GM23338 (cell line): ENCODE measurements at regions not wholly inside any gene's neighbourhood (a gene's known extent, or its start where the extent isn't known, plus 50 kb on each side); places are given as distances from the start of the nearest gene placed in this dataset.

Experiments
- ATAC-seq: fragments of 200-7000 bp; cut with Tn5 transposase; 3 replicates; pipeline ENCODE4 v1.9.1; 2020
- DNase-seq: peaks from one replicate; pipeline ENCODE4 v3.0.0-alpha.2; 2015; ENCODE audit warnings: low spot score
- H2AFZ ChIP-seq: fragments of 200-600 bp; sonication (generic); 2 replicates; pipeline ENCODE4 v1.8.0; 2016; ENCODE audit warnings: antibody characterized with exemption, mild to moderate bottlenecking, moderate library complexity
- H3F3A ChIP-seq: fragments of 200-600 bp; sonication (generic); replicated peaks from 2 replicates; pipeline ENCODE4 v1.8.0; 2017; ENCODE audit warnings: antibody characterized with exemption, mixed run types, low read depth
- H3K27ac ChIP-seq: fragments of 200-600 bp; sonication (generic); 2 replicates; pipeline ENCODE4 v1.6.1; 2016; ENCODE audit warnings: low read depth
- H3K27me3 ChIP-seq: fragments of 200-600 bp; sonication (generic); 2 replicates; pipeline ENCODE4 v1.8.0; 2016; ENCODE audit warnings: mild to moderate bottlenecking, mixed run types, moderate library complexity; ENCODE audit not compliant: insufficient read depth
- H3K36me3 ChIP-seq: fragments of 200-600 bp; sonication (generic); 2 replicates; pipeline ENCODE4 v1.8.0; 2016; ENCODE audit warnings: mild to moderate bottlenecking; ENCODE audit not compliant: insufficient read depth
- H3K4me1 ChIP-seq: fragments of 200-600 bp; sonication (generic); 2 replicates; pipeline ENCODE4 v1.8.0; 2016; ENCODE audit warnings: mild to moderate bottlenecking, moderate library complexity; ENCODE audit not compliant: insufficient read depth
- H3K4me2 ChIP-seq: fragments of 200-600 bp; sonication (generic); 2 replicates; pipeline ENCODE4 v1.7.1; 2017; ENCODE audit warnings: mixed run types
- H3K4me3 ChIP-seq: fragments of 200-600 bp; sonication (generic); 2 replicates; pipeline ENCODE4 v1.6.1; 2016; ENCODE audit warnings: mixed run types
- H3K79me2 ChIP-seq: fragments of 200-600 bp; sonication (generic); replicated peaks from 2 replicates; pipeline ENCODE4 v1.8.0; 2017; ENCODE audit warnings: mild to moderate bottlenecking; ENCODE audit not compliant: insufficient read depth
- H3K9me2 ChIP-seq: fragments of 200-600 bp; sonication (generic); 2 replicates; pipeline ENCODE4 v1.8.0; 2017; ENCODE audit not compliant: insufficient read depth
- H4K20me1 ChIP-seq: fragments of 200-600 bp; sonication (generic); replicated peaks from 2 replicates; pipeline ENCODE4 v1.8.0; 2017; ENCODE audit warnings: mild to moderate bottlenecking; ENCODE audit not compliant: insufficient read depth
- H3K27ac Mint-ChIP-seq: 2 replicates; pipeline ENCODE4 v1.8.0; 2020; ENCODE audit warnings: inconsistent platforms, mild to moderate bottlenecking, moderate library complexity, mixed read lengths
- H3K27me3 Mint-ChIP-seq: 3 replicates; pipeline ENCODE4 v1.8.0; 2022; ENCODE audit warnings: low read depth, mild to moderate bottlenecking, moderate library complexity, mixed read lengths, inconsistent platforms; ENCODE audit not compliant: insufficient read depth, poor library complexity
- H3K36me3 Mint-ChIP-seq: 3 replicates; pipeline ENCODE4 v1.8.0; 2021; ENCODE audit warnings: low read depth, mild to moderate bottlenecking, inconsistent platforms, moderate library complexity, mixed read lengths
- H3K4me1 Mint-ChIP-seq: 3 replicates; pipeline ENCODE4 v1.8.0; 2020; ENCODE audit warnings: mild to moderate bottlenecking, inconsistent platforms, mixed read lengths
- H3K4me3 Mint-ChIP-seq: 3 replicates; pipeline ENCODE4 v1.8.0; 2021; ENCODE audit warnings: moderate library complexity, mild to moderate bottlenecking, inconsistent platforms, mixed read lengths
- H3K9me3 Mint-ChIP-seq: 3 replicates; pipeline ENCODE4 v1.8.0; 2020; ENCODE audit warnings: moderate library complexity, mild to moderate bottlenecking, inconsistent platforms, mixed read lengths
- CREB1 ChIP-seq: fragments of 250-450 bp; sonication (Bioruptor Pico); IDR thresholded peaks from 2 replicates; pipeline ENCODE4 v1.5.0; 2020; ENCODE audit warnings: low read depth, mild to moderate bottlenecking, moderate library complexity
- EZH2 ChIP-seq: fragments of 200-600 bp; sonication (generic); IDR thresholded peaks from one replicate; pipeline ENCODE4 v1.8.0; 2017; ENCODE audit warnings: antibody characterized with exemption, mild to moderate bottlenecking, low read depth; ENCODE audit not compliant: unreplicated experiment
- EZH2phosphoT487 ChIP-seq: fragments of 200-600 bp; sonication (generic); IDR thresholded peaks from one replicate; pipeline ENCODE4 v1.8.1; 2018; ENCODE audit warnings: antibody characterized with exemption; ENCODE audit not compliant: unreplicated experiment
- JUNB ChIP-seq: IDR thresholded peaks from one replicate; pipeline ENCODE4 v1.6.1; 2016; ENCODE audit warnings: antibody characterized with exemption; ENCODE audit not compliant: unreplicated experiment
- NANOG ChIP-seq: IDR thresholded peaks from 2 replicates; pipeline ENCODE4 v1.6.1; 2016; ENCODE audit warnings: antibody characterized with exemption, borderline replicate concordance
- POLR2AphosphoS5 ChIP-seq: IDR thresholded peaks from 2 replicates; pipeline ENCODE4 v1.6.1; 2016; ENCODE audit warnings: antibody characterized with exemption, low read depth
- STAT1 ChIP-seq: IDR thresholded peaks from one replicate; pipeline ENCODE4 v1.6.1; 2016; ENCODE audit warnings: antibody characterized with exemption; ENCODE audit not compliant: unreplicated experiment
- ZNF114 ChIP-seq: fragments of 250-450 bp; sonication (Bioruptor Pico); IDR thresholded peaks from 2 replicates; pipeline ENCODE4 v1.5.0; 2020; ENCODE audit warnings: mild to moderate bottlenecking, moderate library complexity
- ZNF331 ChIP-seq: fragments of 250-450 bp; sonication (Bioruptor Pico); IDR thresholded peaks from 2 replicates; pipeline ENCODE4 v1.5.0; 2020; ENCODE audit warnings: low read depth, mild to moderate bottlenecking, moderate library complexity
- TF ChIP-seq, protein P1 (sequence below), 2 experiments: fragments of 200-600 bp in 1 of 2; sonication (generic) in 1 of 2; conservative IDR thresholded peaks; 2 replicates each; pipeline versions ENCODE4 v1.5.1 to v1.6.1; 2016 to 2017; ENCODE audit warnings: antibody characterized with exemption in 2 of 2, low read depth in 2 of 2, mild to moderate bottlenecking in 2 of 2, moderate library complexity in 1 of 2
- TF ChIP-seq, protein P2 (sequence below): IDR thresholded peaks from 2 replicates; pipeline ENCODE4 v1.6.1; 2016; ENCODE audit warnings: antibody characterized with exemption
- TF ChIP-seq, protein P3 (sequence below): IDR thresholded peaks from one replicate; pipeline ENCODE4 v1.6.1; 2018; ENCODE audit warnings: antibody characterized with exemption; ENCODE audit not compliant: unreplicated experiment

DNA sequence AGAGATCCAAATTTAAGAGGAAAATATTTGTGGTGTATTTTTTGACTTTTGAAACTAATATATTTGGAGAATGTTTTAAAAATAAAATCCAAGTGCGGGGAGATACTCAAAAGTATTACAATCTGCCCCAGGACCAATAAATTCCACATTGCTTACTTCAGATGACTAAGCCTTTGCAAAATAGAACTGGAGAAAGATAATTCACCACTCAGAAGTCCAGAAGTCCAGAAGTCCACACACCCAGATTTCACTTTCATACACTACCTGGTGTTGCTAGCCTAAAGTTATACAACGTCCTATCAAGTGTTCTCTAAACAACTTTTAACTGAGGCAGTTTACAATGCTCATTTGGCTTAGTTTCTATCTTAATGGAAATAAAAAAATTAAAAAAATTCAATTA is 487.0 kb upstream of the SEMA3D start (continued):
- TF ChIP-seq, protein P1, sequence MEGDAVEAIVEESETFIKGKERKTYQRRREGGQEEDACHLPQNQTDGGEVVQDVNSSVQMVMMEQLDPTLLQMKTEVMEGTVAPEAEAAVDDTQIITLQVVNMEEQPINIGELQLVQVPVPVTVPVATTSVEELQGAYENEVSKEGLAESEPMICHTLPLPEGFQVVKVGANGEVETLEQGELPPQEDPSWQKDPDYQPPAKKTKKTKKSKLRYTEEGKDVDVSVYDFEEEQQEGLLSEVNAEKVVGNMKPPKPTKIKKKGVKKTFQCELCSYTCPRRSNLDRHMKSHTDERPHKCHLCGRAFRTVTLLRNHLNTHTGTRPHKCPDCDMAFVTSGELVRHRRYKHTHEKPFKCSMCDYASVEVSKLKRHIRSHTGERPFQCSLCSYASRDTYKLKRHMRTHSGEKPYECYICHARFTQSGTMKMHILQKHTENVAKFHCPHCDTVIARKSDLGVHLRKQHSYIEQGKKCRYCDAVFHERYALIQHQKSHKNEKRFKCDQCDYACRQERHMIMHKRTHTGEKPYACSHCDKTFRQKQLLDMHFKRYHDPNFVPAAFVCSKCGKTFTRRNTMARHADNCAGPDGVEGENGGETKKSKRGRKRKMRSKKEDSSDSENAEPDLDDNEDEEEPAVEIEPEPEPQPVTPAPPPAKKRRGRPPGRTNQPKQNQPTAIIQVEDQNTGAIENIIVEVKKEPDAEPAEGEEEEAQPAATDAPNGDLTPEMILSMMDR (conservative IDR thresholded peaks at IDR 0.05; ENCODE audit: low read depth in 2 of 2): no peak
- no peak for TF ChIP-seq NANOG

DNA sequence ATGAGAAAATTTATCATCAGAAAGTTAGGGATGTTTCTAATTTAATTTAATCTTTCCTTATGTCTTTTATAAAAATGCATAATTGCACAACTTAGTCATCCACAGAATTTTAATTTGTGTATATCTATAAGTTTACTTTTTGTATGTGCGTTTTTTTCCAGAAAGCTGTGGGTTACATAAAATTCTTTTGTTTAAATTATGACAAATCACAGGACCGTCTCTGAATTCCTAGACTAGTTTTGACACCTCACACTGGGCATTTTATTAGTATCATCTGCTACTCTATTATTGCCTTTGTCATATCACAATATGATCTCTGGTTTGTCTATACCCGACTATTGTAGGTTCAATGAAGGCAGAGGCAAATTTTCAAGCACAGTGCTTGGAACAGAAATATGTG is 482.4 kb upstream of the SEMA3D start:
- no peaks in the 10 kb centered on the region for H3K36me3 ChIP-seq
- no peak overlapping the region for H3K27ac ChIP-seq
- H3K36me3 Mint-ChIP-seq: no peaks in the 10 kb centered on the region
- TF ChIP-seq, protein P1 (conservative IDR thresholded peaks at IDR 0.05; ENCODE audit: low read depth in 2 of 2): no peak
- no peak for TF ChIP-seq CREB1 (CRISPR knock-in tag)
- TF ChIP-seq, protein P2, sequence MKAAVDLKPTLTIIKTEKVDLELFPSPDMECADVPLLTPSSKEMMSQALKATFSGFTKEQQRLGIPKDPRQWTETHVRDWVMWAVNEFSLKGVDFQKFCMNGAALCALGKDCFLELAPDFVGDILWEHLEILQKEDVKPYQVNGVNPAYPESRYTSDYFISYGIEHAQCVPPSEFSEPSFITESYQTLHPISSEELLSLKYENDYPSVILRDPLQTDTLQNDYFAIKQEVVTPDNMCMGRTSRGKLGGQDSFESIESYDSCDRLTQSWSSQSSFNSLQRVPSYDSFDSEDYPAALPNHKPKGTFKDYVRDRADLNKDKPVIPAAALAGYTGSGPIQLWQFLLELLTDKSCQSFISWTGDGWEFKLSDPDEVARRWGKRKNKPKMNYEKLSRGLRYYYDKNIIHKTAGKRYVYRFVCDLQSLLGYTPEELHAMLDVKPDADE: no peak
- H3K9me3 Mint-ChIP-seq: peaks cover 4% of the 10 kb centered on the region; the same call in 2 of the 3 replicates
- H3K4me1 Mint-ChIP-seq: peaks cover 10% of the 10 kb centered on the region; the same call in 2 of the 3 replicates
- no peaks in the 10 kb centered on the region for H3K79me2 ChIP-seq
- no peak overlapping the region for H3K4me2 ChIP-seq
- H3K4me1 ChIP-seq: no peaks in the 10 kb centered on the region
- H3K27me3 ChIP-seq: no peaks in the 10 kb centered on the region
- H3K27ac Mint-ChIP-seq: no peak overlapping the region
- no peak overlapping the region for H3K4me3 Mint-ChIP-seq
- H3K4me3 ChIP-seq: no peak overlapping the region
- H3F3A ChIP-seq: no peaks in the 10 kb centered on the region
- DNase-seq (no peak), ATAC-seq (no peak)
- H3K9me2 ChIP-seq: no peaks in the 10 kb centered on the region
- no peaks in the 10 kb centered on the region for H3K27me3 Mint-ChIP-seq
- no peaks in the 10 kb centered on the region for H4K20me1 ChIP-seq
- no peak overlapping the region for H2AFZ ChIP-seq

DNA sequence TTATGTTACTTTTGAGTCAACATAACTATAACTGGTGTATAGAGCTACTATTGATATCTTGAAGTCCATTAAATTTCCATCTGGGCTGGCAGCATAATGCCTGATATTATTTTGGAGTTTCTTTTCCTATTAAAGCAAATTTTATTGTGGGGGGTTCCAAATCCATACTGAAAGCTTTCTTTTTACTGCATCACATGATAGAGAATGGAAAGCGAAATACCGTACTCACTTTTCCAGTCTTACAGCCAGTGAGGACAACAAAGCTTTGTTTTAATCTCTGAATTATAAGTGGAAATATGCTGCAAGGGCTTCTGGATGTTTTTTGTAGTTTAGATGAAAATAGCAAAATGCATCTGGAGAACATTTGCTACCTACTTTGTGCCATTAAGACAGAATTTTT is 477.5 kb upstream of the SEMA3D start:
- H3K4me3 Mint-ChIP-seq: no peak overlapping the region
- no peaks in the 10 kb centered on the region for H3F3A ChIP-seq
- no peaks in the 10 kb centered on the region for H3K4me1 Mint-ChIP-seq
- H3K27ac Mint-ChIP-seq: no peak overlapping the region
- no peaks in the 10 kb centered on the region for H3K79me2 ChIP-seq
- ATAC-seq (no peak), DNase-seq (no peak)
- no peaks in the 10 kb centered on the region for H3K9me2 ChIP-seq
- H3K4me2 ChIP-seq: no peak overlapping the region
- H4K20me1 ChIP-seq: no peaks in the 10 kb centered on the region
- H2AFZ ChIP-seq: no peak overlapping the region
- no peak overlapping the region for H3K4me3 ChIP-seq
- no peaks in the 10 kb centered on the region for H3K27me3 ChIP-seq
- no peaks in the 10 kb centered on the region for H3K9me3 Mint-ChIP-seq
- H3K27me3 Mint-ChIP-seq: no peaks in the 10 kb centered on the region
- no peaks in the 10 kb centered on the region for H3K36me3 ChIP-seq
- no peaks in the 10 kb centered on the region for H3K36me3 Mint-ChIP-seq
- no peaks in the 10 kb centered on the region for H3K4me1 ChIP-seq
- no peak overlapping the region for H3K27ac ChIP-seq
- TF ChIP-seq EZH2 (no peak), ZNF331 (CRISPR knock-in tag) (no peak), EZH2phosphoT487 (no peak), POLR2AphosphoS5 (no peak), STAT1 (no peak), CREB1 (CRISPR knock-in tag) (no peak), JUNB (no peak), NANOG (no peak), ZNF114 (CRISPR knock-in tag) (no peak)
- TF ChIP-seq, protein P1 (conservative IDR thresholded peaks at IDR 0.05; ENCODE audit: low read depth in 2 of 2): no peak
- TF ChIP-seq, protein P3, sequence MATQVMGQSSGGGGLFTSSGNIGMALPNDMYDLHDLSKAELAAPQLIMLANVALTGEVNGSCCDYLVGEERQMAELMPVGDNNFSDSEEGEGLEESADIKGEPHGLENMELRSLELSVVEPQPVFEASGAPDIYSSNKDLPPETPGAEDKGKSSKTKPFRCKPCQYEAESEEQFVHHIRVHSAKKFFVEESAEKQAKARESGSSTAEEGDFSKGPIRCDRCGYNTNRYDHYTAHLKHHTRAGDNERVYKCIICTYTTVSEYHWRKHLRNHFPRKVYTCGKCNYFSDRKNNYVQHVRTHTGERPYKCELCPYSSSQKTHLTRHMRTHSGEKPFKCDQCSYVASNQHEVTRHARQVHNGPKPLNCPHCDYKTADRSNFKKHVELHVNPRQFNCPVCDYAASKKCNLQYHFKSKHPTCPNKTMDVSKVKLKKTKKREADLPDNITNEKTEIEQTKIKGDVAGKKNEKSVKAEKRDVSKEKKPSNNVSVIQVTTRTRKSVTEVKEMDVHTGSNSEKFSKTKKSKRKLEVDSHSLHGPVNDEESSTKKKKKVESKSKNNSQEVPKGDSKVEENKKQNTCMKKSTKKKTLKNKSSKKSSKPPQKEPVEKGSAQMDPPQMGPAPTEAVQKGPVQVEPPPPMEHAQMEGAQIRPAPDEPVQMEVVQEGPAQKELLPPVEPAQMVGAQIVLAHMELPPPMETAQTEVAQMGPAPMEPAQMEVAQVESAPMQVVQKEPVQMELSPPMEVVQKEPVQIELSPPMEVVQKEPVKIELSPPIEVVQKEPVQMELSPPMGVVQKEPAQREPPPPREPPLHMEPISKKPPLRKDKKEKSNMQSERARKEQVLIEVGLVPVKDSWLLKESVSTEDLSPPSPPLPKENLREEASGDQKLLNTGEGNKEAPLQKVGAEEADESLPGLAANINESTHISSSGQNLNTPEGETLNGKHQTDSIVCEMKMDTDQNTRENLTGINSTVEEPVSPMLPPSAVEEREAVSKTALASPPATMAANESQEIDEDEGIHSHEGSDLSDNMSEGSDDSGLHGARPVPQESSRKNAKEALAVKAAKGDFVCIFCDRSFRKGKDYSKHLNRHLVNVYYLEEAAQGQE: no peak
